K562 (cell line): ENCODE measurements at regions not wholly inside any gene's neighbourhood (a gene's known extent, or its start where the extent isn't known, plus 50 kb on each side); places are given as distances from the start of the nearest gene placed in this dataset.

Experiments used
- MTA3 ChIP-seq: fragments of 450-650 bp; formaldehyde crosslinking; IDR thresholded peaks from 2 replicates; pipeline ENCODE4 v1.6.1; 2017; ENCODE audit warnings: mild to moderate bottlenecking, borderline replicate concordance
- SRF ChIP-seq, 2 experiments: fragments of 250-450, 450-650 bp in 1 of 2; sonication (Bioruptor Pico) in 1 of 2; sonication (generic) in 1 of 2; formaldehyde crosslinking; IDR thresholded peaks; 2 replicates each; pipeline versions ENCODE4 v1.5.0 to v1.5.1; 2020 to 2022; ENCODE audit warnings: mild to moderate bottlenecking in 1 of 2, missing genetic modification reagents in 1 of 2
- TSHZ1 ChIP-seq: fragments of 250-450 bp; sonication (Bioruptor Pico); IDR thresholded peaks from 2 replicates; pipeline ENCODE4 v1.4.0; 2020; ENCODE audit warnings: mild to moderate bottlenecking, moderate library complexity
- ZNF644 ChIP-seq: fragments of 200-800 bp; sonication (Bioruptor generic); IDR thresholded peaks from 2 replicates; pipeline ENCODE4 v1.6.1; 2016; ENCODE audit warnings: low read depth, missing genetic modification characterization, missing compliant biosample characterization
- TF ChIP-seq, protein P1 (sequence below): fragments of 450-650 bp; IDR thresholded peaks from 2 replicates; pipeline ENCODE4 v1.6.1; 2016; ENCODE audit warnings: borderline replicate concordance
- TF ChIP-seq, protein P2 (sequence below): fragments of 200-600 bp; sonication (generic); IDR thresholded peaks from one replicate; pipeline ENCODE4 v1.6.1; 2012; ENCODE audit warnings: mild to moderate bottlenecking, low read depth, low read length, inconsistent platforms

GRCh38 chr5:12419075-12419474, 514.8 kb upstream of the CTNND2 start (continued):
- TF ChIP-seq, protein P1, sequence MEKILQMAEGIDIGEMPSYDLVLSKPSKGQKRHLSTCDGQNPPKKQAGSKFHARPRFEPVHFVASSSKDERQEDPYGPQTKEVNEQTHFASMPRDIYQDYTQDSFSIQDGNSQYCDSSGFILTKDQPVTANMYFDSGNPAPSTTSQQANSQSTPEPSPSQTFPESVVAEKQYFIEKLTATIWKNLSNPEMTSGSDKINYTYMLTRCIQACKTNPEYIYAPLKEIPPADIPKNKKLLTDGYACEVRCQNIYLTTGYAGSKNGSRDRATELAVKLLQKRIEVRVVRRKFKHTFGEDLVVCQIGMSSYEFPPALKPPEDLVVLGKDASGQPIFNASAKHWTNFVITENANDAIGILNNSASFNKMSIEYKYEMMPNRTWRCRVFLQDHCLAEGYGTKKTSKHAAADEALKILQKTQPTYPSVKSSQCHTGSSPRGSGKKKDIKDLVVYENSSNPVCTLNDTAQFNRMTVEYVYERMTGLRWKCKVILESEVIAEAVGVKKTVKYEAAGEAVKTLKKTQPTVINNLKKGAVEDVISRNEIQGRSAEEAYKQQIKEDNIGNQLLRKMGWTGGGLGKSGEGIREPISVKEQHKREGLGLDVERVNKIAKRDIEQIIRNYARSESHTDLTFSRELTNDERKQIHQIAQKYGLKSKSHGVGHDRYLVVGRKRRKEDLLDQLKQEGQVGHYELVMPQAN: no peak
- TF ChIP-seq, protein P2, sequence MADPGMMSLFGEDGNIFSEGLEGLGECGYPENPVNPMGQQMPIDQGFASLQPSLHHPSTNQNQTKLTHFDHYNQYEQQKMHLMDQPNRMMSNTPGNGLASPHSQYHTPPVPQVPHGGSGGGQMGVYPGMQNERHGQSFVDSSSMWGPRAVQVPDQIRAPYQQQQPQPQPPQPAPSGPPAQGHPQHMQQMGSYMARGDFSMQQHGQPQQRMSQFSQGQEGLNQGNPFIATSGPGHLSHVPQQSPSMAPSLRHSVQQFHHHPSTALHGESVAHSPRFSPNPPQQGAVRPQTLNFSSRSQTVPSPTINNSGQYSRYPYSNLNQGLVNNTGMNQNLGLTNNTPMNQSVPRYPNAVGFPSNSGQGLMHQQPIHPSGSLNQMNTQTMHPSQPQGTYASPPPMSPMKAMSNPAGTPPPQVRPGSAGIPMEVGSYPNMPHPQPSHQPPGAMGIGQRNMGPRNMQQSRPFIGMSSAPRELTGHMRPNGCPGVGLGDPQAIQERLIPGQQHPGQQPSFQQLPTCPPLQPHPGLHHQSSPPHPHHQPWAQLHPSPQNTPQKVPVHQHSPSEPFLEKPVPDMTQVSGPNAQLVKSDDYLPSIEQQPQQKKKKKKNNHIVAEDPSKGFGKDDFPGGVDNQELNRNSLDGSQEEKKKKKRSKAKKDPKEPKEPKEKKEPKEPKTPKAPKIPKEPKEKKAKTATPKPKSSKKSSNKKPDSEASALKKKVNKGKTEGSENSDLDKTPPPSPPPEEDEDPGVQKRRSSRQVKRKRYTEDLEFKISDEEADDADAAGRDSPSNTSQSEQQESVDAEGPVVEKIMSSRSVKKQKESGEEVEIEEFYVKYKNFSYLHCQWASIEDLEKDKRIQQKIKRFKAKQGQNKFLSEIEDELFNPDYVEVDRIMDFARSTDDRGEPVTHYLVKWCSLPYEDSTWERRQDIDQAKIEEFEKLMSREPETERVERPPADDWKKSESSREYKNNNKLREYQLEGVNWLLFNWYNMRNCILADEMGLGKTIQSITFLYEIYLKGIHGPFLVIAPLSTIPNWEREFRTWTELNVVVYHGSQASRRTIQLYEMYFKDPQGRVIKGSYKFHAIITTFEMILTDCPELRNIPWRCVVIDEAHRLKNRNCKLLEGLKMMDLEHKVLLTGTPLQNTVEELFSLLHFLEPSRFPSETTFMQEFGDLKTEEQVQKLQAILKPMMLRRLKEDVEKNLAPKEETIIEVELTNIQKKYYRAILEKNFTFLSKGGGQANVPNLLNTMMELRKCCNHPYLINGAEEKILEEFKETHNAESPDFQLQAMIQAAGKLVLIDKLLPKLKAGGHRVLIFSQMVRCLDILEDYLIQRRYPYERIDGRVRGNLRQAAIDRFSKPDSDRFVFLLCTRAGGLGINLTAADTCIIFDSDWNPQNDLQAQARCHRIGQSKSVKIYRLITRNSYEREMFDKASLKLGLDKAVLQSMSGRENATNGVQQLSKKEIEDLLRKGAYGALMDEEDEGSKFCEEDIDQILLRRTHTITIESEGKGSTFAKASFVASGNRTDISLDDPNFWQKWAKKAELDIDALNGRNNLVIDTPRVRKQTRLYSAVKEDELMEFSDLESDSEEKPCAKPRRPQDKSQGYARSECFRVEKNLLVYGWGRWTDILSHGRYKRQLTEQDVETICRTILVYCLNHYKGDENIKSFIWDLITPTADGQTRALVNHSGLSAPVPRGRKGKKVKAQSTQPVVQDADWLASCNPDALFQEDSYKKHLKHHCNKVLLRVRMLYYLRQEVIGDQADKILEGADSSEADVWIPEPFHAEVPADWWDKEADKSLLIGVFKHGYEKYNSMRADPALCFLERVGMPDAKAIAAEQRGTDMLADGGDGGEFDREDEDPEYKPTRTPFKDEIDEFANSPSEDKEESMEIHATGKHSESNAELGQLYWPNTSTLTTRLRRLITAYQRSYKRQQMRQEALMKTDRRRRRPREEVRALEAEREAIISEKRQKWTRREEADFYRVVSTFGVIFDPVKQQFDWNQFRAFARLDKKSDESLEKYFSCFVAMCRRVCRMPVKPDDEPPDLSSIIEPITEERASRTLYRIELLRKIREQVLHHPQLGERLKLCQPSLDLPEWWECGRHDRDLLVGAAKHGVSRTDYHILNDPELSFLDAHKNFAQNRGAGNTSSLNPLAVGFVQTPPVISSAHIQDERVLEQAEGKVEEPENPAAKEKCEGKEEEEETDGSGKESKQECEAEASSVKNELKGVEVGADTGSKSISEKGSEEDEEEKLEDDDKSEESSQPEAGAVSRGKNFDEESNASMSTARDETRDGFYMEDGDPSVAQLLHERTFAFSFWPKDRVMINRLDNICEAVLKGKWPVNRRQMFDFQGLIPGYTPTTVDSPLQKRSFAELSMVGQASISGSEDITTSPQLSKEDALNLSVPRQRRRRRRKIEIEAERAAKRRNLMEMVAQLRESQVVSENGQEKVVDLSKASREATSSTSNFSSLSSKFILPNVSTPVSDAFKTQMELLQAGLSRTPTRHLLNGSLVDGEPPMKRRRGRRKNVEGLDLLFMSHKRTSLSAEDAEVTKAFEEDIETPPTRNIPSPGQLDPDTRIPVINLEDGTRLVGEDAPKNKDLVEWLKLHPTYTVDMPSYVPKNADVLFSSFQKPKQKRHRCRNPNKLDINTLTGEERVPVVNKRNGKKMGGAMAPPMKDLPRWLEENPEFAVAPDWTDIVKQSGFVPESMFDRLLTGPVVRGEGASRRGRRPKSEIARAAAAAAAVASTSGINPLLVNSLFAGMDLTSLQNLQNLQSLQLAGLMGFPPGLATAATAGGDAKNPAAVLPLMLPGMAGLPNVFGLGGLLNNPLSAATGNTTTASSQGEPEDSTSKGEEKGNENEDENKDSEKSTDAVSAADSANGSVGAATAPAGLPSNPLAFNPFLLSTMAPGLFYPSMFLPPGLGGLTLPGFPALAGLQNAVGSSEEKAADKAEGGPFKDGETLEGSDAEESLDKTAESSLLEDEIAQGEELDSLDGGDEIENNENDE: no peak
- TF ChIP-seq ZNF644: no peak
- no peak for TF ChIP-seq TSHZ1 (CRISPR knock-in tag)
- TF ChIP-seq SRF (CRISPR knock-in tag; IDR thresholded peaks at IDR 0.05): no peak
- no peak for TF ChIP-seq MTA3
